Immature natural killer cell (primary cell): ENCODE measurements at regions not wholly inside any gene's neighbourhood (a gene's known extent, or its start where the extent isn't known, plus 50 kb on each side); places are given as distances from the start of the nearest gene placed in this dataset.
"Not testable (repeated sequence)": the region's sequence is repeated elsewhere in the genome, so short reads cannot be mapped to it uniquely, and the experiment has no call there.

Experiments used
- DNase-seq, 3 donors: peaks; one replicate each; pipeline ENCODE4 v3.0.0; 2022; ENCODE audit warnings: mixed read lengths in 1 of 3
- H3K27ac Mint-ChIP-seq, 6 donors: one replicate each; pipeline ENCODE4 v1.8.0; 2020; ENCODE audit warnings: mixed read lengths in 6 of 6, mild to moderate bottlenecking in 5 of 6, inconsistent platforms in 4 of 6, moderate library complexity in 3 of 6
- H3K27me3 Mint-ChIP-seq, 3 donors: one replicate each; pipeline ENCODE4 v1.8.0; 2020 to 2021; ENCODE audit warnings: low read depth in 3 of 3, mild to moderate bottlenecking in 3 of 3, mixed read lengths in 3 of 3, moderate library complexity in 3 of 3, inconsistent platforms in 1 of 3
- H3K36me3 Mint-ChIP-seq, 3 donors: one replicate each; pipeline ENCODE4 v1.8.0; 2020; ENCODE audit warnings: mixed read lengths in 3 of 3, inconsistent platforms in 2 of 3, mild to moderate bottlenecking in 2 of 3
- H3K4me1 Mint-ChIP-seq, 2 donors: one replicate each; pipeline ENCODE4 v1.8.0; 2020; ENCODE audit warnings: inconsistent platforms in 2 of 2, mild to moderate bottlenecking in 2 of 2, mixed read lengths in 2 of 2, moderate library complexity in 1 of 2
- H3K4me3 Mint-ChIP-seq, 5 donors: one replicate each; pipeline ENCODE4 v1.8.0; 2020; ENCODE audit warnings: mild to moderate bottlenecking in 5 of 5, mixed read lengths in 5 of 5, inconsistent platforms in 3 of 5, moderate library complexity in 3 of 5
- H3K9me3 Mint-ChIP-seq, 6 donors: one replicate each; pipeline ENCODE4 v1.8.0; 2020; ENCODE audit warnings: mild to moderate bottlenecking in 6 of 6, mixed read lengths in 6 of 6, inconsistent platforms in 4 of 6, moderate library complexity in 3 of 6

GRCh38 chr7:56250135-56250534 is 133.9 kb upstream of the NUPR2 start:
- no peak for DNase-seq
- Mint-ChIP-seq H3K9me3 (peaks cover 7 to 74% (median 31%) of the 10 kb centered on the region in 6 donors), H3K36me3 (peaks cover 0 to 4% (median 3%) of the 10 kb centered on the region in 3 donors), H3K27me3 (peaks cover 0 to 5% (median 1%) of the 10 kb centered on the region in 3 donors), H3K27ac (no peak overlapping the region), H3K4me1 (no peaks in the 10 kb centered on the region), H3K4me3 (no peak overlapping the region)

DNA sequence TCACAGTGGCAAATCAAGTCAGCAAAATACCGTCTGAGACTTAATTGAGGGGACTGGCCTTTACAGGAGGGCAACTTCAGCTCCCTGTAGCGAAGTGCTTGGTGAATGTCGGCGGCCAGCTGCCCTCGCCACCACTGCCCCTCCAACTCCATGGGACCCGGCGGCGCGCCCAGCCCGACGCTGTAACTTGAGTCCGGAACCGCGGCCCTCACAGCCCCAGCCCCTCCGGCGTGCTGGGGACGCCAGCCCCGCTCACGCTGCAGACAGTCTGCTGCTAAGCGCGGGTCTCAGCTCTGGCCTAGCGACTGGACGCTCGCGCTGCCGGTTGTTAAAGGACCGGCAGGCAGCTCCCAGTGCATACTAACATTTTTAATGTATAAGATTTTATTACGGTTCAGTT is 113.4 kb upstream of the NUPR2 start:
- Mint-ChIP-seq H3K4me3 (no peak overlapping the region), H3K27me3 (peaks cover 2% of the 10 kb centered on the region in 3 donors), H3K36me3 (no peaks in the 10 kb centered on the region), H3K27ac (no peak overlapping the region), H3K9me3 (peaks cover 2 to 30% (median 5%) of the 10 kb centered on the region in 6 donors), H3K4me1 (no peaks in the 10 kb centered on the region)
- DNase-seq = no peak

GRCh38 chr7:56222866-56223265 is 106.6 kb upstream of the NUPR2 start:
- no peak for DNase-seq
- no peak overlapping the region for H3K4me3 Mint-ChIP-seq
- H3K27me3 Mint-ChIP-seq = peaks cover 0 to 3% (median 0%) of the 10 kb centered on the region in 3 donors
- no peaks in the 10 kb centered on the region for H3K4me1 Mint-ChIP-seq
- H3K9me3 Mint-ChIP-seq = peaks cover 6 to 23% (median 11%) of the 10 kb centered on the region in 6 donors
- no peaks in the 10 kb centered on the region for H3K36me3 Mint-ChIP-seq
- H3K27ac Mint-ChIP-seq = no peak overlapping the region

DNA sequence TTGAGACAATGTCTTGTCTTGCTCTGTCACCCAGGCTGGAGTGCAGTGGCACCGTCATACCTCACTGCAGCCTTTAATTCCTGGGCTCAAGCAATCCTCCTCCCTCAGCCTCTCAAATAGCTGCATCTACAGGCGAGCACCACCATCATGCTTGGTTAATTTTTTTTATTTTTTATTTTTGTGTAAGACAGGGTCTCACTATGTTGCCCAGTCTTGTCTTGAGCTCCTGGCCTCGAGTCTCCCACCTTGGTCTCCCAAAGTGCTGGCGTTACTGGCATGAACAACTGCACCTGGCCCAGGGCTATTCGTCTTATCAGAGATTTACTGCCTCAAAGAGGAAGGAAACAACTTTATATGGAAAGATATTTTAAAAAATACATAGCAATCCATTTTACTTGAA is 102.8 kb upstream of the NUPR2 start:
- Mint-ChIP-seq H3K4me3 (no peak overlapping the region), H3K4me1 (no peaks in the 10 kb centered on the region), H3K9me3 (peaks cover 5 to 43% (median 18%) of the 10 kb centered on the region in 6 donors), H3K27me3 (peaks cover 2 to 4% (median 3%) of the 10 kb centered on the region in 3 donors), H3K27ac (no peak overlapping the region), H3K36me3 (peaks cover 0 to 4% (median 3%) of the 10 kb centered on the region in 3 donors)
- DNase-seq = no peak

DNA sequence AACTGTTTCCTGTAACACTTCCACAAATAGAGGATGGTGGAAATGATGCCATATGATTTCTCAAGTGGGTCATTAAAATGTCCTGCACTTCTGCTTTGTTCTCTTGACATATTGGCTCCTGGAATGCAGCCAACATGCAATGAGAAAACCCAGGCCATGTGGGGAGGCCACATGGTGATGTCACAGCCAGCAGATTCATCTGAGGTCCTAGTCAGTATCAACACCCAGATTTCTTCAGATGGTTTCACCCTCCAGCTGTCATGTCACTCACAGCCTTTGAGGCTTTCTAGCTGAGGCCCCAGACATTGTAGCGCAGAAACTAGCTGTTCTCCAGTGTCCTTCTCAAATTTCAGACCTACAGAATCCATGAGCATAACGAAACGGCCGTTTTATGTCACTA is 102.3 kb upstream of the NUPR2 start:
- H3K27ac Mint-ChIP-seq = no peak overlapping the region
- DNase-seq = no peak

DNA sequence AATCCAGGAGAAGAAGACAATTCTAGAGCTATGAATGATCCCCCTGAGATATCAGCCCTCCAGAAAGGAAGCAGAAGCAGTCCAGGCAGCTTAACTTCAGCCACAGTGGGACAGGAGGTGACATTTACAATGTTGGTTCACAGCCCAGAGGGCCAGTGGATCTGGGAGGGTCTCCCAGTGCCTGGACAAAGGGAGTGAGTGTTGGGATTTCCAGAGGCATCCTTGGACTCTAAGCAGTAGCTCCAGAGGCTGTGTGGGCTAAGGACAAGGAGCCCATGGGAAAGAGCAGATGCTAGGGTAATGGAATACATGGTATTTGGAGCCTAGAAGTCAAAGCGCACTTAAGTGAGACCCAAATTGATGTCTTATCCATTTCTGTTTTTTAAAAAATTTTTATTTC is 97.4 kb upstream of the NUPR2 start:
- Mint-ChIP-seq H3K27ac (no peak overlapping the region), H3K4me1 (no peaks in the 10 kb centered on the region), H3K9me3 (peaks cover 0 to 48% (median 24%) of the 10 kb centered on the region in 6 donors), H3K27me3 (peaks cover 2 to 4% (median 2%) of the 10 kb centered on the region in 3 donors), H3K36me3 (peaks cover 0 to 4% (median 3%) of the 10 kb centered on the region in 3 donors), H3K4me3 (no peak overlapping the region)
- no peak for DNase-seq

More for the DNA sequence above, 102.3 kb upstream of the NUPR2 start:
- peaks cover 8 to 43% (median 20%) of the 10 kb centered on the region in 6 donors for H3K9me3 Mint-ChIP-seq
- peaks cover 0 to 4% (median 3%) of the 10 kb centered on the region in 3 donors for H3K36me3 Mint-ChIP-seq
- no peak overlapping the region for H3K4me3 Mint-ChIP-seq
- H3K4me1 Mint-ChIP-seq = no peaks in the 10 kb centered on the region
- H3K27me3 Mint-ChIP-seq = peaks cover 2 to 4% (median 3%) of the 10 kb centered on the region in 3 donors

DNA sequence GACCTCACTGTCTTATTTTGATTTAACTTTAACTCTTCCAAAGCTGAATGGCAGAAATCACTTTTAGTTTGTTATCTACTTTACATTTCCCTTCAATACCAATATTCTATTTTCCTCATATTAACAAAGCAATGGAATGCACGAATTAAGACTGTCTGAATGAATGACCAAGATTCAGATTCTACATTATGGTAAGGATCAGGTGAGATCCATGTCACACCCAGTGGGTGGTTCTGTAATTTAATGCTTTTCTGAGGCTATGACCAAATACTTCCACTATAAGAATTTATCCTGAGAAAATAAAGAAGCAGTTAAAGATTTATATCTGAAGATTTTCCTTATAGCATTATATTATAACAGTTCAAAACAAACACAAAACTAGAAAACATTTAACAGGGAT is 90.2 kb upstream of the NUPR2 start:
- Mint-ChIP-seq H3K4me1 (no peaks in the 10 kb centered on the region), H3K36me3 (no peaks in the 10 kb centered on the region), H3K4me3 (no peak overlapping the region), H3K9me3 (peaks cover 5 to 27% (median 10%) of the 10 kb centered on the region in 6 donors), H3K27me3 (peaks cover 0 to 2% (median 2%) of the 10 kb centered on the region in 3 donors), H3K27ac (no peak overlapping the region)
- no peak for DNase-seq

DNA sequence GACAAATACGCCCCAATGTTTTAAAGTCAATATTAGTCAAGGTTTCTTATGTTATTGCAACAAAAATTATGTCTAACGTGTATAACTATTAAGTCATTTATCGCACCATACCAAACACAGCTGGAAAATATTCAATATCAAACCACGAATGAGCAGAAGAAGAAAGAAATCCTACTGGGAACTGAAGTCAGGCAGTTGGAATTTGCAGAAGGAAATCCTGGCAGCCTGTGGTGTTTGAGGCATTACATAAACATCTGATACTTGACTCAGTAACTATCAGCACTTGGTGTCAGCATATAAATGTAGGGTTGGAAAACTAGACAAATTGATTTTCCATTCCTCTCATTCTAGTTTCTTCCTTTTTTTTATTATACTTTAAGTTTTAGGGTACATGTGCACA is 83.4 kb upstream of the NUPR2 start:
- Mint-ChIP-seq H3K4me3 (no peak overlapping the region), H3K4me1 (no peaks in the 10 kb centered on the region), H3K36me3 (no peaks in the 10 kb centered on the region), H3K27me3 (peaks cover 0 to 2% (median 0%) of the 10 kb centered on the region in 3 donors), H3K27ac (no peak overlapping the region), H3K9me3 (peaks cover 5 to 36% (median 10%) of the 10 kb centered on the region in 6 donors)
- DNase-seq = no peak

DNA sequence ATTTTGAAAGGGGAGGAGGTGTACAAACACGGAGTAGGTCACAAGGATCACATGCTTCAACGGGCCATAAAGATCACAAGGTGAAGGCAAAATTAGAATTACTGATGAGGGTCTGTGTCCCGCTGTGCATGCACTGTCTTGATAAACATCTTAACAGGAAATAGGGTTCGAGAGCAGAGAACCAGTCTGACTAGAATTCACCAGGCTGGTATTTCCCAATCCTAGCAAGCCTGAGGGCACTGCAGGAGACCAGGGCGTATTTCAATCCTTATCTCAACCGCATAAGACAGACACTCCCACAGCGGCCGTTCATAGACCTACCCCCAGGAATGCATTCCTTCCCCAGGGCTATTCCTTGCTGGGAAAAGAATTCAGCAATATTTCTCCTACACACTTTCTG is 80.0 kb upstream of the NUPR2 start:
- H3K4me1 Mint-ChIP-seq, H3K4me3 Mint-ChIP-seq, DNase-seq, H3K27me3 Mint-ChIP-seq, H3K36me3 Mint-ChIP-seq, H3K27ac Mint-ChIP-seq: not testable (repeated sequence)
- peaks cover 6 to 35% (median 10%) of the 10 kb centered on the region in 6 donors for H3K9me3 Mint-ChIP-seq

- no peak for DNase-seq
- H3K27me3 Mint-ChIP-seq = no peaks in the 10 kb centered on the region
- H3K4me1 Mint-ChIP-seq = no peaks in the 10 kb centered on the region
- H3K4me3 Mint-ChIP-seq = no peak overlapping the region
- H3K27ac Mint-ChIP-seq = no peak overlapping the region
- no peaks in the 10 kb centered on the region for H3K36me3 Mint-ChIP-seq
- H3K9me3 Mint-ChIP-seq = peaks cover 0 to 26% (median 4%) of the 10 kb centered on the region in 6 donors
These were observed 72.7 kb upstream of the NUPR2 start for GRCh38 chr7:56188823-56189346.

DNA sequence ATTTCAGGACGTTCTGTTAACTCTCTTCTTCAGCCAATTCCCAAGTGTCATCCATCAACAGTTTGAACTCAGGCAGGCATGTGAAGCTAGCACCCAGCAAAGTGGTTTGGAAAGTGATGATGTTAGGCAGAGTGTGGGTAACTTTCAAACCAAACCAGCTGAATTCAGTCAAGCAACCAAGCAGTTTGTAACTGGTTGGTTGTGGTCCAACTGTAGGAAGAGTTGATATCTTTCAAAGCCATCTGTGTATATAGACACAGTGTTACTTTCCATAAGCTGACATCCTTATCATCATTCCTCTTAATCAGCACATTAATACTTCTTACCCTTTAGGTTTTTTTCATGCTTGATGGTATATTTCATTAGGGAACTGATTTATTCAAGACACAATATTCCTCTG is 72.2 kb upstream of the NUPR2 start:
- Mint-ChIP-seq H3K4me1 (no peaks in the 10 kb centered on the region), H3K27me3 (no peaks in the 10 kb centered on the region), H3K36me3 (no peaks in the 10 kb centered on the region), H3K4me3 (no peak overlapping the region), H3K27ac (no peak overlapping the region), H3K9me3 (peaks cover 0 to 22% (median 4%) of the 10 kb centered on the region in 6 donors)
- DNase-seq = no peak

GRCh38 chr7:56181010-56181409 is 64.8 kb upstream of the NUPR2 start:
- Mint-ChIP-seq H3K9me3 (peaks cover 0 to 9% (median 4%) of the 10 kb centered on the region in 6 donors), H3K4me3 (no peak overlapping the region), H3K4me1 (no peaks in the 10 kb centered on the region), H3K27ac (no peak overlapping the region), H3K36me3 (no peaks in the 10 kb centered on the region), H3K27me3 (peaks cover 0 to 11% (median 2%) of the 10 kb centered on the region in 3 donors)
- no peak for DNase-seq

DNA sequence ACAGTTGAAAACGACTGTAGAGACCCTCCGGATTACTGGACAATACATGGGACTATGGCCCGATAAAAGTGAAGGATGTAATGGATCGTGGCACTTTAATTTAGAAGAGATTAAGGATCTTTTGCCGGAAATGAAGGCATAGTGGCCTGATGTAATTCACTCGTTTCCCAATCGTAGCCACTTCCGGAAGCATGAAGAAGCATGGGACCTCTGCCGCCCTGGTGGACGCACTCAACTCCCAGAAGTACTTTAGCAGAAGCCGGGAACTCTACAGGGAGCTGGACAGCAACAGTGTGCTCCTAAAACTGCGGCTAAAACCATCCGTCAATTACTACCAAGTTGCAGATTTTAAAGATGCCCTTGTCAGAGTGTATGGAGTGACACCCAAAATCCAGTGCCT is 59.6 kb upstream of the NUPR2 start:
- H3K36me3 Mint-ChIP-seq = peaks cover 0 to 4% (median 0%) of the 10 kb centered on the region in 3 donors
- no peak overlapping the region for H3K27ac Mint-ChIP-seq
- DNase-seq = no peak
- no peak overlapping the region for H3K4me3 Mint-ChIP-seq
- peaks cover 2 to 8% (median 2%) of the 10 kb centered on the region in 3 donors for H3K27me3 Mint-ChIP-seq
- H3K4me1 Mint-ChIP-seq = peaks cover 0 to 1% of the 10 kb centered on the region in 2 donors
- H3K9me3 Mint-ChIP-seq = peaks cover 2 to 19% (median 5%) of the 10 kb centered on the region in 6 donors

- Mint-ChIP-seq H3K9me3 (peaks cover 2 to 19% (median 6%) of the 10 kb centered on the region in 6 donors), H3K36me3 (peaks cover 0 to 4% (median 0%) of the 10 kb centered on the region in 3 donors), H3K4me3 (no peak overlapping the region), H3K27me3 (peaks cover 2 to 8% (median 2%) of the 10 kb centered on the region in 3 donors), H3K4me1 (peaks cover 0 to 1% of the 10 kb centered on the region in 2 donors), H3K27ac (no peak overlapping the region)
- DNase-seq = no peak
These were observed 58.9 kb upstream of the NUPR2 start for GRCh38 chr7:56174875-56175760.
